ENCODE measurements at regions not wholly inside any gene's neighbourhood (a gene's known extent, or its start where the extent isn't known, plus 50 kb on each side); places are given as distances from the start of the nearest gene placed in this dataset.

DNA sequence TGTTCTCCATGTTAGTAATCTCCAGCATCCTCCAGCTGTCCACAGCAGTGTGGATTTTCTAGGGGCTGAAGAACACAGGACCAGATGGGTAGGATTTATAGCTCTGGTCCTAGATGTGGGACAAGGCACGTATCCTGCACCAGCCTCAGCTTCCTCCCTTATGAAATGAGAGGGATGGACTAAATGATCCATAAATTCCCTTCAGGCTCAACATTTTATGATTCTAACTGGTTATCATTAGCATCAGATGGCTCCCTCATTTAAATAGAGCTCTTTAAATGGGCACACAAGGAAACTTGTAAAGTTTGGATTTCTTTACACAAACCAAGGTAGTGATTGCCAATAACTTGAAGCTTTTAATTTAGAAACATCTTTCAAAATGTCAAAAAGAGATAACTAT lies 97.7 kb downstream of the ESM1 start:
- H3K79me2 ChIP-seq (ENCODE audit: control insufficient read depth, insufficient read depth, low read length) = no peaks in the 10 kb centered on the region
- H2AFZ ChIP-seq (ENCODE audit: control insufficient read depth, low read length) = no peak overlapping the region
- dilution Hi-C loops (cut with MboI; ENCODE audit: extremely low pct_ligation_motif_present, low sequenced_read_pairs) = no loop called here
- no peaks in the 10 kb centered on the region for H3K9me1 ChIP-seq (ENCODE audit: control insufficient read depth, extremely low read depth, insufficient read depth, low read length)
- DNase-seq (ENCODE audit: low read depth, low spot score) (no peak), FAIRE-seq (no peak)
- H3K36me3 ChIP-seq (ENCODE audit: control insufficient read depth in 2 of 2, extremely low read depth in 1 of 2, insufficient read depth in 2 of 2, low read length in 2 of 2) = no peaks in the 10 kb centered on the region
- H3K4me2 ChIP-seq (ENCODE audit: control insufficient read depth, extremely low read depth, insufficient read depth, low read depth, low read length) = no peak overlapping the region
- no peak overlapping the region for H3K4me3 ChIP-seq (ENCODE audit: control insufficient read depth in 2 of 3, extremely low read depth in 1 of 3, insufficient read depth in 2 of 3, low read depth in 1 of 3, low read length in 3 of 3)
- H3K9ac ChIP-seq (ENCODE audit: control insufficient read depth, extremely low read depth, insufficient read depth, low read length) = no peak overlapping the region
- H3K9me3 ChIP-seq (ENCODE audit: control insufficient read depth, low read depth, low read length) = no peaks in the 10 kb centered on the region
- H3K27me3 ChIP-seq (ENCODE audit: control insufficient read depth, extremely low read depth, insufficient read depth, low read length) = peaks cover 8% of the 10 kb centered on the region
- no peak for TF ChIP-seq EZH2 (IDR thresholded peaks at IDR 0.05; ENCODE audit: low read length)
- TF ChIP-seq, protein P1, sequence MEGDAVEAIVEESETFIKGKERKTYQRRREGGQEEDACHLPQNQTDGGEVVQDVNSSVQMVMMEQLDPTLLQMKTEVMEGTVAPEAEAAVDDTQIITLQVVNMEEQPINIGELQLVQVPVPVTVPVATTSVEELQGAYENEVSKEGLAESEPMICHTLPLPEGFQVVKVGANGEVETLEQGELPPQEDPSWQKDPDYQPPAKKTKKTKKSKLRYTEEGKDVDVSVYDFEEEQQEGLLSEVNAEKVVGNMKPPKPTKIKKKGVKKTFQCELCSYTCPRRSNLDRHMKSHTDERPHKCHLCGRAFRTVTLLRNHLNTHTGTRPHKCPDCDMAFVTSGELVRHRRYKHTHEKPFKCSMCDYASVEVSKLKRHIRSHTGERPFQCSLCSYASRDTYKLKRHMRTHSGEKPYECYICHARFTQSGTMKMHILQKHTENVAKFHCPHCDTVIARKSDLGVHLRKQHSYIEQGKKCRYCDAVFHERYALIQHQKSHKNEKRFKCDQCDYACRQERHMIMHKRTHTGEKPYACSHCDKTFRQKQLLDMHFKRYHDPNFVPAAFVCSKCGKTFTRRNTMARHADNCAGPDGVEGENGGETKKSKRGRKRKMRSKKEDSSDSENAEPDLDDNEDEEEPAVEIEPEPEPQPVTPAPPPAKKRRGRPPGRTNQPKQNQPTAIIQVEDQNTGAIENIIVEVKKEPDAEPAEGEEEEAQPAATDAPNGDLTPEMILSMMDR (optimal IDR thresholded peaks at IDR 0.05 in 1 of 3, IDR thresholded peaks at IDR 0.05 in 1 of 3, conservative IDR thresholded peaks at IDR 0.05 in 1 of 3; ENCODE audit: extremely low read depth in 1 of 3, insufficient read depth in 2 of 3, low read length in 3 of 3) = no peak
- peaks cover 27% of the 10 kb centered on the region for H3K4me1 ChIP-seq (ENCODE audit: control insufficient read depth, extremely low read depth, insufficient read depth, low read length)
- H3K27ac ChIP-seq (ENCODE audit: control insufficient read depth, insufficient read depth, low read length) = no peak overlapping the region
- no peaks in the 10 kb centered on the region for H4K20me1 ChIP-seq (ENCODE audit: control insufficient read depth, extremely low read depth, insufficient read depth, low read length)

DNA sequence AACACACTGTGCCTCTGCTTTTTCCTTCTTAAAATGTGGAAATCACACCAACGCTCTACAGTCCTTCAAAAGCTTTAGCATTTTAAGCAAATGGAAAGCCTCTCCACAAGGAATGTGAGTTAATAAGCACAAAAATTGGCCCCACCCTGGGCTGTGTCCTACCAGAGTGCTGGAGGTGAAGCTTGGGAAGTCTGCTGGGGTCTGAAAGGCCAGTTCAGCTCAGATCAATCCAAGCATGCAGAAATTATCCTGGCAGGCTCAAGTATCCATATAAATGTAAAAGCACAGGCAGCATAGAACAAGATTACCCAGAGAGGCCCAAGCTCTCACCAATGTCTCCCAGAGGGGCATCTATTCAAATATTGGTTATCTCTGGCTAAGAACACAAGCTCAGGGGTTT lies 98.5 kb downstream of the ESM1 start:
- Histone ChIP-seq H3K36me3 (ENCODE audit: control insufficient read depth in 2 of 2, extremely low read depth in 1 of 2, insufficient read depth in 2 of 2, low read length in 2 of 2) (no peaks in the 10 kb centered on the region), H3K4me1 (ENCODE audit: control insufficient read depth, extremely low read depth, insufficient read depth, low read length) (peaks cover 35% of the 10 kb centered on the region), H3K9me1 (ENCODE audit: control insufficient read depth, extremely low read depth, insufficient read depth, low read length) (no peaks in the 10 kb centered on the region), H2AFZ (ENCODE audit: control insufficient read depth, low read length) (no peak overlapping the region), H3K27me3 (ENCODE audit: control insufficient read depth, extremely low read depth, insufficient read depth, low read length) (peaks cover 8% of the 10 kb centered on the region), H3K9ac (ENCODE audit: control insufficient read depth, extremely low read depth, insufficient read depth, low read length) (no peak overlapping the region), H3K79me2 (ENCODE audit: control insufficient read depth, insufficient read depth, low read length) (no peaks in the 10 kb centered on the region), H3K4me3 (ENCODE audit: control insufficient read depth in 2 of 3, extremely low read depth in 1 of 3, insufficient read depth in 2 of 3, low read depth in 1 of 3, low read length in 3 of 3) (no peak overlapping the region), H4K20me1 (ENCODE audit: control insufficient read depth, extremely low read depth, insufficient read depth, low read length) (no peaks in the 10 kb centered on the region), H3K4me2 (ENCODE audit: control insufficient read depth, extremely low read depth, insufficient read depth, low read depth, low read length) (no peak overlapping the region), H3K27ac (ENCODE audit: control insufficient read depth, insufficient read depth, low read length) (no peak overlapping the region), H3K9me3 (ENCODE audit: control insufficient read depth, low read depth, low read length) (no peaks in the 10 kb centered on the region)
- DNase-seq (ENCODE audit: low read depth, low spot score) = no peak
- dilution Hi-C loops (cut with MboI; ENCODE audit: extremely low pct_ligation_motif_present, low sequenced_read_pairs) = no loop called here
- FAIRE-seq = no peak
- TF ChIP-seq, protein P1 (optimal IDR thresholded peaks at IDR 0.05 in 1 of 3, IDR thresholded peaks at IDR 0.05 in 1 of 3, conservative IDR thresholded peaks at IDR 0.05 in 1 of 3; ENCODE audit: extremely low read depth in 1 of 3, insufficient read depth in 2 of 3, low read length in 3 of 3) = no peak
- TF ChIP-seq EZH2 (IDR thresholded peaks at IDR 0.05; ENCODE audit: low read length) = no peak

Data from keratinocyte (primary cell).